GM19023 (cell line): ENCODE measurements at regions not wholly inside any gene's neighbourhood (a gene's known extent, or its start where the extent isn't known, plus 50 kb on each side); places are given as distances from the start of the nearest gene placed in this dataset.
"Not testable (repeated sequence)": the region's sequence is repeated elsewhere in the genome, so short reads cannot be mapped to it uniquely, and the experiment has no call there.

ENCODE experiments used
- ATAC-seq: cut with Tn5 transposase; IDR thresholded peaks from one replicate; pipeline ENCODE4 v1.9.1; 2021; ENCODE audit warnings: mild to moderate bottlenecking, moderate library complexity; ENCODE audit not compliant: unreplicated experiment

- no peak for ATAC-seq
Measured at GRCh38 chr12:92244036-92244435, 98.4 kb upstream of the BTG1 start.

- ATAC-seq = no peak
Measured at GRCh38 chr12:92242907-92243306, 97.3 kb upstream of the BTG1 start.

- ATAC-seq = no peak
Measured at GRCh38 chr12:92237762-92238523, 92.3 kb upstream of the BTG1 start.

GRCh38 chr12:92237262-92237661 is 91.6 kb upstream of the BTG1 start:
- no peak for ATAC-seq

GRCh38 chr12:92235703-92236472 is 90.2 kb upstream of the BTG1 start:
- no peak for ATAC-seq

GRCh38 chr12:92234533-92234932 is 88.9 kb upstream of the BTG1 start:
- ATAC-seq = no peak

GRCh38 chr12:92233346-92234015 is 87.8 kb upstream of the BTG1 start:
- ATAC-seq = no peak

GRCh38 chr12:92232371-92232932 is 86.8 kb upstream of the BTG1 start:
- ATAC-seq = not testable (repeated sequence)

GRCh38 chr12:92231945-92232344 is 86.3 kb upstream of the BTG1 start:
- not testable (repeated sequence) for ATAC-seq

GRCh38 chr12:92231532-92231931 is 85.9 kb upstream of the BTG1 start:
- ATAC-seq = not testable (repeated sequence)

GRCh38 chr12:92229381-92229780 is 83.7 kb upstream of the BTG1 start:
- ATAC-seq = no peak

- ATAC-seq = no peak
Measured at GRCh38 chr12:92226961-92227360, 81.3 kb upstream of the BTG1 start.

GRCh38 chr12:92226071-92226661 is 80.5 kb upstream of the BTG1 start:
- ATAC-seq = no peak

- ATAC-seq = no peak
Measured at GRCh38 chr12:92224685-92225331, 79.2 kb upstream of the BTG1 start.

GRCh38 chr12:92223481-92223880 is 77.8 kb upstream of the BTG1 start:
- no peak for ATAC-seq

GRCh38 chr12:92221656-92222315 is 76.1 kb upstream of the BTG1 start:
- no peak for ATAC-seq

- no peak for ATAC-seq
Measured at GRCh38 chr12:92218394-92219077, 72.9 kb upstream of the BTG1 start.

- no peak for ATAC-seq
Measured at GRCh38 chr12:92216092-92216491, 70.4 kb upstream of the BTG1 start.

GRCh38 chr12:92215358-92215757 is 69.7 kb upstream of the BTG1 start:
- no peak for ATAC-seq
